A673 (cell line): ENCODE measurements at regions not wholly inside any gene's neighbourhood (a gene's known extent, or its start where the extent isn't known, plus 50 kb on each side); places are given as distances from the start of the nearest gene placed in this dataset.

Experiments used
- BruUV-seq: library from RNA; stranded (reverse); fragments of 400-500 nt; replicated peaks from 2 replicates; lab custom pipeline; 2021; lab: Mats Ljungman, UMichigan
- CTCF ChIA-PET: fragments of 300-600 bp; sonication (Branson Sonifier 250); formaldehyde crosslinking; loops from one replicate; lab custom pipeline; 2022; ENCODE audit warnings: antibody characterized with exemption; lab: Charles Lee
- POLR2A ChIA-PET: fragments of 300-600 bp; sonication (Branson Sonifier 250); formaldehyde crosslinking; loops from one replicate; lab custom pipeline; 2022; ENCODE audit warnings: antibody characterized with exemption; ENCODE audit not compliant: low non-redundant PET; lab: Charles Lee
- DNase-seq: peaks from one replicate; pipeline ENCODE4 v3.0.0-alpha.2; 2015; ENCODE audit warnings: low spot score
- H3K27ac ChIP-seq: fragments of 200-600 bp; sonication (generic); 2 replicates; pipeline ENCODE4 v1.5.1; 2016; ENCODE audit warnings: mixed run types, low read depth, mild to moderate bottlenecking, mixed read lengths, antibody characterized with exemption, low read length; ENCODE audit not compliant: poor library complexity, severe bottlenecking
- H3K27me3 ChIP-seq: fragments of 200-600 bp; sonication (generic); replicated peaks from 2 replicates; pipeline ENCODE4 v1.6.1; 2017; ENCODE audit warnings: mixed run types, low read depth, mild to moderate bottlenecking, mixed read lengths, antibody characterized with exemption, low read length; ENCODE audit not compliant: insufficient read depth, poor library complexity
- H3K36me3 ChIP-seq: fragments of 200-600 bp; sonication (generic); 2 replicates; pipeline ENCODE4 v1.6.1; 2016; ENCODE audit warnings: mixed run types, mild to moderate bottlenecking, mixed read lengths, antibody characterized with exemption, low read length; ENCODE audit not compliant: insufficient read depth, poor library complexity, severe bottlenecking
- H3K4me1 ChIP-seq: fragments of 200-600 bp; sonication (generic); 2 replicates; pipeline ENCODE4 v1.6.1; 2017; ENCODE audit warnings: mixed run types, mild to moderate bottlenecking, mixed read lengths, antibody characterized with exemption, low read length; ENCODE audit not compliant: insufficient read depth, poor library complexity, severe bottlenecking
- H3K4me3 ChIP-seq: fragments of 200-600 bp; sonication (generic); 2 replicates; pipeline ENCODE4 v1.5.1; 2016; ENCODE audit warnings: low read depth, mixed run types, mild to moderate bottlenecking, mixed read lengths, low read length; ENCODE audit not compliant: poor library complexity, severe bottlenecking
- H3K9me3 ChIP-seq: fragments of 200-600 bp; sonication (generic); 2 replicates; pipeline ENCODE4 v1.6.1; 2016; ENCODE audit warnings: mixed run types, low read depth, mild to moderate bottlenecking, mixed read lengths, antibody characterized with exemption, low read length; ENCODE audit not compliant: poor library complexity, severe bottlenecking
- EZH2 ChIP-seq: fragments of 200-600 bp; sonication (generic); IDR thresholded peaks from 2 replicates; pipeline ENCODE4 v1.6.1; 2017; ENCODE audit warnings: borderline replicate concordance, low read depth, mild to moderate bottlenecking, mixed read lengths, antibody characterized with exemption, low read length; ENCODE audit not compliant: poor library complexity, severe bottlenecking
- intact Hi-C: fragments of 100-400 bp; cut with micrococcal nuclease; formaldehyde crosslinking; loops from one replicate; pipeline ENCODE4 v1.10.0; 2022; ENCODE audit not compliant: unreplicated experiment
- TF ChIP-seq, protein P1 (sequence below): fragments of 300-800, 200-600 bp; sonication (generic); conservative IDR thresholded peaks from 2 replicates; pipeline ENCODE4 v1.5.1; 2017; ENCODE audit warnings: low read depth, mild to moderate bottlenecking, antibody characterized with exemption, low read length, moderate library complexity, mixed read lengths

GRCh38 chr10:55870186-55870585 is 490.9 kb downstream of the ZWINT start:
- no peak for DNase-seq
- Histone ChIP-seq H3K4me1 (no peaks in the 10 kb centered on the region), H3K27me3 (no peaks in the 10 kb centered on the region), H3K9me3 (peaks cover 23% of the 10 kb centered on the region), H3K4me3 (no peak overlapping the region), H3K27ac (no peak overlapping the region), H3K36me3 (no peaks in the 10 kb centered on the region)
- ChIA-PET CTCF (no interaction called here), POLR2A (no interaction called here)
- TF ChIP-seq, protein P1, sequence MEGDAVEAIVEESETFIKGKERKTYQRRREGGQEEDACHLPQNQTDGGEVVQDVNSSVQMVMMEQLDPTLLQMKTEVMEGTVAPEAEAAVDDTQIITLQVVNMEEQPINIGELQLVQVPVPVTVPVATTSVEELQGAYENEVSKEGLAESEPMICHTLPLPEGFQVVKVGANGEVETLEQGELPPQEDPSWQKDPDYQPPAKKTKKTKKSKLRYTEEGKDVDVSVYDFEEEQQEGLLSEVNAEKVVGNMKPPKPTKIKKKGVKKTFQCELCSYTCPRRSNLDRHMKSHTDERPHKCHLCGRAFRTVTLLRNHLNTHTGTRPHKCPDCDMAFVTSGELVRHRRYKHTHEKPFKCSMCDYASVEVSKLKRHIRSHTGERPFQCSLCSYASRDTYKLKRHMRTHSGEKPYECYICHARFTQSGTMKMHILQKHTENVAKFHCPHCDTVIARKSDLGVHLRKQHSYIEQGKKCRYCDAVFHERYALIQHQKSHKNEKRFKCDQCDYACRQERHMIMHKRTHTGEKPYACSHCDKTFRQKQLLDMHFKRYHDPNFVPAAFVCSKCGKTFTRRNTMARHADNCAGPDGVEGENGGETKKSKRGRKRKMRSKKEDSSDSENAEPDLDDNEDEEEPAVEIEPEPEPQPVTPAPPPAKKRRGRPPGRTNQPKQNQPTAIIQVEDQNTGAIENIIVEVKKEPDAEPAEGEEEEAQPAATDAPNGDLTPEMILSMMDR, result no peak
- no peak for TF ChIP-seq EZH2
- BruUV-seq, result no TSS peak
- intact Hi-C loops, result no loop called here

DNA sequence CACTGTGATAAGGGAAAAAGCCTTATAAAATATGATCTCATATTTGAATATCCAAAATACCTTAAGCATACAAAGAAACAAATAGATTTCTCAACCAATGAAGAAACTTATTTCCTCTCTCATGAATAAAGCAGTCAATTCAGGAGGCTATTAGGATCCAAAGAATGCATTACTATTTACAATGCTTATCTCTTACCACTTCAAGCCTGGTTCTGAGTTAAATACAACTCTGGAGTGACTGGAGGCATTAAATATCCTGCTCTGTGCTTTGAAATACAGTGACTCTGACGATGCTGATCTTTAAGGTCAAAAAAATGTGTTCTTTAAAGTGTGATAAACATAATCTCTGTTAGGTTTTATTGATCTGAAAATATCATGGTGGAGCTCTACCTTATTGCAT is 493.2 kb downstream of the ZWINT start:
- Histone ChIP-seq H3K27me3 (no peaks in the 10 kb centered on the region), H3K27ac (no peak overlapping the region), H3K4me1 (no peaks in the 10 kb centered on the region), H3K36me3 (no peaks in the 10 kb centered on the region), H3K4me3 (no peak overlapping the region), H3K9me3 (peaks cover 12% of the 10 kb centered on the region)
- TF ChIP-seq EZH2, result no peak
- TF ChIP-seq, protein P1, result no peak
- BruUV-seq, result no TSS peak
- intact Hi-C loops, result no loop called here
- DNase-seq, result no peak
- CTCF ChIA-PET, result no interaction called here
- POLR2A ChIA-PET, result no interaction called here

DNA sequence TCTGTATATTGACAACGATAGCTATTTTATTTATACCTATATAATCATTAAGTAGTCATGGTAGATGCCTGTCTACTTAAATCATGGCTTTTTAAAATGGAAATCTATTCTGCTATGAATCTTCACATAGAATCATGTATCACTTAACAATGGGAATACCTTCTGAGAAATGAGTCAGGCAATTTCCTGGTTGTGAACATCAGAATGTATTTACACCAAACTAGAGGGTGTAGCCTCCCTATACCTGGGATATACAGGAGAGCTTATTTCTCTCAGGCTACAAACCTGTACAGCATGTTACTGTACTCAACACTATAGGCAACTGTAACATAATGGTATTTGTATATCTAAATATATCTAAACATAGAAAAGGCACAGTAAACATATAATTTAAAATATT is 502.3 kb downstream of the ZWINT start:
- CTCF ChIA-PET, result no interaction called here
- no peak for DNase-seq
- POLR2A ChIA-PET, result no interaction called here
- no TSS peak for BruUV-seq
- intact Hi-C loops, result no loop called here
- no peaks in the 10 kb centered on the region for H3K4me1 ChIP-seq
- no peaks in the 10 kb centered on the region for H3K36me3 ChIP-seq
- no peak overlapping the region for H3K4me3 ChIP-seq
- no peak overlapping the region for H3K27ac ChIP-seq
- H3K27me3 ChIP-seq, result no peaks in the 10 kb centered on the region
- peaks cover 23% of the 10 kb centered on the region for H3K9me3 ChIP-seq
- no peak for TF ChIP-seq EZH2
- TF ChIP-seq, protein P1, result no peak
